ENCODE measurements at regions not wholly inside any gene's neighbourhood (a gene's known extent, or its start where the extent isn't known, plus 50 kb on each side); places are given as distances from the start of the nearest gene placed in this dataset.

GRCh38 chr22:27434898-27435297 lies 366.7 kb downstream of the MN1 start:
- no peak for DNase-seq

GRCh38 chr22:27435844-27436576 lies 365.5 kb downstream of the MN1 start:
- DNase-seq = no peak

GRCh38 chr22:27436591-27436990 lies 365.0 kb downstream of the MN1 start:
- DNase-seq = no peak

DNA sequence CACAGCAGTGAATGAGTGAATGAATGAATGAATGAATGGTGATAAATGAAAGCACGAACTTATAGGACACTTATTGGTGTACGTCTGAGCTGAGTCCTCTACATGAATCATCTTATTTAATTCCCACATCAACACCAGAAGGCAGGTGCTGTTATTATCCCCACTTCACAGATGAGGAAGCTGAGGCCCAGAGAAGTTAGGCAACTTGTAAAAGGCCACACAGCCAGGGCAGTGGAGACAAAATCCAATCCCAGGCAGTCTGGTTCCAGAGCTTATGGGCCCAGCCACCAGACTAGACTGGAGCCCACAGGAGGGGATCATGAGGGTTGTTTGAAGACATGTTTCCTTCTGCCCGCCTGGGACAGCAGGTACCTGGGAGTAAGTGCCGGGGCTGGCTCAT lies 364.0 kb downstream of the MN1 start:
- no peak for DNase-seq

GRCh38 chr22:27438271-27438980 lies 363.1 kb downstream of the MN1 start:
- DNase-seq = no peak

DNA sequence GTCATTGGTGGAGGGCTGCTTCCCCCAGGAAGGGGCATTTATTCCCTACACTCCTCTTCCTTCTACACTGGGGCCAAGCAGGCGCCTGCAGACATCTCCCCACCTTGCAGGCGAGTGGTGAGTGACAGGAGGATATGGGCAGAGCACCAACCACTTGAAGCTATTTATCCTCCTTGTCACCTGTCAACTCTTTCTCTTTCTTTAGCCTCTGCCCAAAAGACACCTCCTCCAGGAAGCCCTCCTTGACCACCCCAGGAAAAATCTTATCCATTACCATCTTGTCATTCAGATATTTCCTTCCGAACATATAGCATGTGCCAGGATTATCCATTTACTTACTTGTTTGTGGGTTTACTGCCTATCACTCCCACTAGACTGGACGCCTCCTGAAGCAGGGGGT lies 362.4 kb downstream of the MN1 start:
- DNase-seq = no peak

DNA sequence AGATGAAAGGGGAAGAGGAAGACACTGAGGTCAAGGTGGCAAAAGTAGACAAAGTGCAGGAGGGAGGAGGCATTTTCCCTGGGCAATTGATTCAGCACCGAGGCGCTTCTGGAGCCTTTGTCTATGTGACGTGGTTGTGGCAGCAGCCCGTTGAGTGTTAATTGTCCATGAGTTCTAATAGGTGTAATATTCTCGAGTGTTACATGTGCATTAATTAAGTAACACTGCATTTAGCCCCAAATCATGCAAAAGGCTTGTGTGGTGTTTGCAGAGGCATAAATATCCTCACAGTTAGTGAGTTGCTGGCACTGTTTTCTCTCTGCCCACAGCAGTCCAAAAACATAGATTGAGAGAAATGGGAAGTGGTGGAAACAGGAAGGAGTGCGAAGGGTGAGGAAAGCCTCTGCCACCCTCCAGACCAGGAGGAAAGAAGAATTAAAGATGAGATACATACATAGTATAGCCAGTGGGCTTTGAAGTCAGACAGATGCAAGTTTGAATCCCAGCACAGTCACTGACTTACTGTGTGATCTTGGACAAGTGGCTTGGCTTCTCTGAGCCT lies 361.2 kb downstream of the MN1 start:
- no peak for DNase-seq

- DNase-seq = no peak
Measured at GRCh38 chr22:27441706-27442475, 359.7 kb downstream of the MN1 start.

GRCh38 chr22:27443306-27443705 lies 358.2 kb downstream of the MN1 start:
- DNase-seq = no peak

GRCh38 chr22:27445881-27446280 lies 355.7 kb downstream of the MN1 start:
- no peak for DNase-seq

DNA sequence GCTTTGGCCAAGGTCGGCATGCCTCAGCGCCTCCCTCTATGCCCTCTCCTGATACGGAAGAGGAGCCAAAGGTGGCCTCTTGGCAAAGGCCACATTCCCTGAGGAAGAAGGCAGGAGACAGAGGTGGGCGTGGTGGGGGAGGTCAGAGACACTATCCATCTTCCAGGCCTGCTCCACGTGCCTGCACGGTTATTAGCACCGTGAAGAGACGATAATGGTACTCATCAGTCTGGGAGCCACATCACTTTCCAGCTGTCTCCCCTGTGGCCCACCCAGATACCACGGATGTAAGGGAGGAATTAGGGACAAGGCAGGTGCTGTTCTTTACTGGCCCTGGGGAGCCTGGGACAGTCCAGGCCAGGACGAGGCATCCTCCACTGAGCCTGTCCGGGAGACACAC lies 354.3 kb downstream of the MN1 start:
- no peak for DNase-seq

DNA sequence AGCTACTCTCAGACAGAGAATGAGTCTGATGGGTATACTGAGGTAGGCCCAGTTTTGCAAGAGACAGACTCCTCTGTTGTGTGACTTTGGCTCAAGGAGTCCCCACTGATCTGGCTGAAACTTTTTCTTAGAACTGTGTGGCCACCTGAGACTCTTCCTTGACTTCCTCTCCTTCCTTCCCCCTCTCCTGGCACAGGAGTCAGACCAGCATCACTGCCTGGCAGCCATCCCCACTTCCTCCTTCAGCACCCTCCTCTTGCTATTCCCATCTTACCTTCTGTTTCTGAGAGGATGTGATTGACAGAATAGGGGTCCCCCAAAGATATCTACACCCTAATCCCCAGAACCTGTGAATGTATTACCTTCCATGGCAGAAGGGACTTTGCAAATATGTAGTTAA lies 351.1 kb downstream of the MN1 start:
- no peak for DNase-seq

- DNase-seq = no peak
Measured at GRCh38 chr22:27452245-27452644, 349.3 kb downstream of the MN1 start.

GRCh38 chr22:27452922-27453321 lies 348.6 kb downstream of the MN1 start:
- no peak for DNase-seq

DNA sequence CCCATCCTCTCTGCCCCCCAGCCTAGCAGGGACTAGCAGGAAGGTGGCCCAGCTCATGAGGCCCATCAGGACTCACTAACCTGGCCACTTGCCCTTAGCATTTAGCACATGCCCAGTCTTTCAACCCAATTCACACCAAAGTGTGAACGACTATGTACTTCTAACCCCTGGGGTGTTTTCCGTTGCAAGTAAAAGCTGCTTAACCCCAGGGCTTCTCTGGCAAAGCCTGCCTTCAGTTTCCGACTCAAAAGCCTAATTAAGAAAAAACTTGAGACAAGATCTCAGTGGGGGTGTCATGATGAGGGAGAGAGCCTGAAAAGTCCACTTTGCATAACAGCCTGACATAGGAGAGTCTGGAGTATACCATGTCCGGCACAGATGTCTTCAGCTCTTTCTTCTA lies 347.8 kb downstream of the MN1 start:
- DNase-seq = no peak

- no peak for DNase-seq
Measured at GRCh38 chr22:27454807-27455450, 346.6 kb downstream of the MN1 start.

GRCh38 chr22:27455526-27455925 lies 346.0 kb downstream of the MN1 start:
- no peak for DNase-seq

DNA sequence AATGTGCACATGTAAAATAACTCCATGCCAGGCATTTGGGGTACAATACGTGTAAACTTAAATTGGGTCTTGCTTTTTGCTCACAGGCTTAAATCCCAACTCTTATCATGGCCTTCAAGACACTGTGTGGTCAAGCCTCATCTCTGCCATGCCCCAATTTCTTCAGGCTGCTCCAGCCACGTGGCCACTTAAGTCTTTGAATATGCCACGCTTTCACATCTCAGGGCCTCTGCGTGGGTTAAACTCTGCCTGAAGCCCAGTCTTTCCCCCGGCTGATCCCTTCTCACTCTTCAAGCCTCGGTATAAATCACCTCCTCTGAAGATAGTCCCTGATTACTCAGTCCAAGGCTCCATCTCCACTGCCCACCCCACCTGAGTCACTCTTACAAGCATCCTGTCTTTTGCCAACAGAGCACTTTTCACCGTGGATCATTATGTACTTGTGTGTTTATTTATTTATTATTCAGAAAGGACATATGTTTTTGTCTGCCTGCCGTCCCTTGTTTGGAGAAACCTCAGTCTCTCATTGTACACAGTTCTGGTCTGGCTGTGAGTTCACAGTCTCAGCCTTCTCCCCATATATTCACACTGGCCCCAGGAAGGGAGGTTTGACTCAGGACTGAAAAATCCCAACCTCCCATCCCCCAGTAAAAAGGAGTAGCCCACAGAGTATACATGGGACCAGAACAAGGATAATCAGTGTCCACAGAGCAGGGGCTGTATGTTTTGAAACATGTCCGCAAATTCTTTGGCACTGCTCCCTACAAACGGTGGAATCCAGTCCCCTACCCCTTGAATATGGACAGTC lies 344.7 kb downstream of the MN1 start:
- no peak for DNase-seq

DNA sequence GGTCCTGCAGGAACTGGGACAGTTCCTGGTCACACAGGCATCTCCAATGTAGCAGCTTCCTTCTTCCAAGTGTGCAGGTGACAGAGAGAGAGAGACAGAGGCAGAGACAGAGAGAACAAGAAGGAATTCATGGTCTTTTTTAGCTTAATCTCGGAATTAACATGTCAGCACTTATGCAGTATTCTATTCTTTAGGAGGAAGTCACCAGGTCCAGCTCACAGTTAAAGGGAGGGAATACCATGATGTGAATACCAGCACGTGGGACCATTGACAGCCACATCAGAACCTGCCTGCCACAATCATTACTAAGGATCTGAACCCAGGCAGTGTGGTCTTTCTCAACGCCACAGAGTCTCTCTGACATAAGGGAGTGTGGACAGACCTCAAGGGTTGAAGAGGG lies 341.6 kb downstream of the MN1 start:
- DNase-seq = no peak

DNA sequence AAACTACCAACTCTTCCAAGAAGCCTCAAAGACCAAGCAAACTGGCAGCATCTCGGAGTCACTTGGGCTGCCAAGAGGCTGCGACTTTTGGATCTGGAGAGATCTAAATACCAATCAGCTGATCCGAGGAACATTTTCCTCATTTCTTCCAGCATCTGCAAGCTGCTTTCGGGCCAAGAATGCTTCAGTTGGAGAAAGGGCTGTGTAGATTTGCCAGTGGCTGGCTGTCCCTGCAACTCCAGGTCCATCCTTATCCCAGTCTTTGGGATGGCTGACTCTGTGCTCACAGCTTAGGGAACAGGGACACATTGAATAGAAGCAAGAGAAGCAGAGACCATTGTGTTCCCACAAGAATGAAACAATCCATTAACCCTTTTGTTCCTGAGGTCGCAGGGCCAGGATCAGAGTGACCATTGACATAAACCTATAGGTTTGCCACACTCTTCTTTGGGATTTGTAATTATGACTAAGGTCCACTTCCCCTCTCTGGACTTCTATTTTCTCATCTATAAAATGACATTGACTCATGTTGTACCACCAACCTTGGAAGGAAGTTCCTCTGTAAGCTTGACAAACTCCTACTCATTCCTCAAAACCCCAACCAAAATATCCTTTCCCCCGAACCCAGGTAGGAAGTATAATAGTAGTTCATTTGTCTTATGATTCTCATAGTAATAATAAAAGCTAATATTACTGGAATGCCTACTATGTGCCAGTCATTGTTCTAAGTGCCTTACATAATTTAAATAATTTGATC lies 340.8 kb downstream of the MN1 start:
- no peak for DNase-seq

DNA sequence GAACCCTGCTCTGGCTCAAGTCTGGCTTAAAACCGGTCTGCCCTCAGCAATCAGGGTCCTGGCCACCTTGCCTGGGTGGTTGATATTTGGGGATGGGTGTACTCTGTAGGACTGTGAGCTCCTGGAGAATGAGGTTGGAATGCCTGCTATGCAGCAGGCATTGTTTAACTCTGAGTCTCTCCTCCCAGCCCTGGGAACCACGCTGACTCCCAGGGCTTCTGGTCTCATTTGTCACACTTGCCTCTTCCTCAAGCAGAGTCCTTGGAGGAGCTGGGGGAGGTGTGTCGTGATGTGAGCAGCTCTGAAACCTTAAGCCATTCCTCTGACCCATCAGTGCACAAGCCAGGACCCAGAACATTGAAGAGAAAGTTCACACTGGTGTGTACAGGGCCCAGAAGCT lies 340.1 kb downstream of the MN1 start:
- no peak for DNase-seq

All from T-helper 2 cell (primary cell).